ENCODE measurements at regions not wholly inside any gene's neighbourhood (a gene's known extent, or its start where the extent isn't known, plus 50 kb on each side); places are given as distances from the start of the nearest gene placed in this dataset.

GRCh38 chr5:77568555-77568954 lies 70.0 kb downstream of the OTP start:
- H3K9me3 ChIP-seq (replicated peaks; ENCODE audit: control insufficient read depth, insufficient read depth, low read length) = no peaks in the 10 kb centered on the region
- no peaks in the 10 kb centered on the region for H3K4me1 ChIP-seq (ENCODE audit: control insufficient read depth, extremely low read depth, insufficient read depth, low read length)
- H3K27me3 ChIP-seq (ENCODE audit: control insufficient read depth in 2 of 2, insufficient read depth in 2 of 2, low read length in 2 of 2) = peaks cover 9 to 37% of the 10 kb centered on the region in 2 experiments
- TF ChIP-seq JUN (IDR thresholded peaks at IDR 0.05; ENCODE audit: borderline replicate concordance, insufficient read depth, insufficient read length, low read depth) (no peak), POLR2A (IDR thresholded peaks at IDR 0.05; ENCODE audit: low read depth, low read length) (no peak), EZH2 (IDR thresholded peaks at IDR 0.05; ENCODE audit: borderline replicate concordance, low read depth, low read length, severe bottlenecking) (no peak), POLR2AphosphoS5 (IDR thresholded peaks at IDR 0.05; ENCODE audit: insufficient read depth, low read depth, low read length) (no peak), MAX (IDR thresholded peaks at IDR 0.05; ENCODE audit: insufficient read depth, insufficient read length) (no peak), CTCF (IDR thresholded peaks at IDR 0.05; ENCODE audit: extremely low read depth in 1 of 2, insufficient read depth in 1 of 2, low read depth in 1 of 2, low read length in 2 of 2) (no peak), GATA2 (IDR thresholded peaks at IDR 0.05; ENCODE audit: insufficient read depth, insufficient read length, low read depth, low read length) (no peak), FOS (IDR thresholded peaks at IDR 0.05; ENCODE audit: borderline replicate concordance, insufficient read depth, low read length) (no peak), MYC (IDR thresholded peaks at IDR 0.05; ENCODE audit: low read depth, low read length) (no peak)
- POLR2A ChIA-PET = no interaction called here
- BruUV-seq (replicated peaks) = no TSS peak
- H3K79me2 ChIP-seq (ENCODE audit: control insufficient read depth, insufficient read depth, low read length) = no peaks in the 10 kb centered on the region
- H3K4me2 ChIP-seq (ENCODE audit: insufficient read depth, low read length) = no peak overlapping the region
- no peak overlapping the region for H3K9ac ChIP-seq (replicated peaks; ENCODE audit: extremely low read depth, insufficient read depth, low read length)
- CTCF ChIA-PET = no interaction called here
- H3K36me3 ChIP-seq (ENCODE audit: control insufficient read depth in 2 of 2, extremely low read depth in 1 of 2, insufficient read depth in 2 of 2, low read length in 2 of 2) = no peaks in the 10 kb centered on the region
- no peaks in the 10 kb centered on the region for H4K20me1 ChIP-seq (replicated peaks; ENCODE audit: control insufficient read depth, extremely low read depth, insufficient read depth, low read length)
- intact Hi-C loops (cut with micrococcal nuclease) (no loop called here), dilution Hi-C loops (cut with MboI; ENCODE audit: extremely low pct_ligation_motif_present, low sequenced_read_pairs) (no loop called here)
- DNase-seq (ENCODE audit: low read depth, low spot score) = no peak
- H3K27ac ChIP-seq (ENCODE audit: insufficient read depth, low read depth, low read length) = no peak overlapping the region
- no peak for FAIRE-seq
- no peaks in the 10 kb centered on the region for H3K9me1 ChIP-seq (replicated peaks; ENCODE audit: control insufficient read depth, extremely low read depth, insufficient read depth, low read length)
- H2AFZ ChIP-seq (ENCODE audit: low read depth, low read length) = no peak overlapping the region
- no peak overlapping the region for H3K4me3 ChIP-seq (replicated peaks in 1 of 3; ENCODE audit: insufficient read depth in 1 of 3, low read depth in 1 of 3, low read length in 3 of 3)
